ENCODE measurements at regions not wholly inside any gene's neighbourhood (a gene's known extent, or its start where the extent isn't known, plus 50 kb on each side); places are given as distances from the start of the nearest gene placed in this dataset.

DNA sequence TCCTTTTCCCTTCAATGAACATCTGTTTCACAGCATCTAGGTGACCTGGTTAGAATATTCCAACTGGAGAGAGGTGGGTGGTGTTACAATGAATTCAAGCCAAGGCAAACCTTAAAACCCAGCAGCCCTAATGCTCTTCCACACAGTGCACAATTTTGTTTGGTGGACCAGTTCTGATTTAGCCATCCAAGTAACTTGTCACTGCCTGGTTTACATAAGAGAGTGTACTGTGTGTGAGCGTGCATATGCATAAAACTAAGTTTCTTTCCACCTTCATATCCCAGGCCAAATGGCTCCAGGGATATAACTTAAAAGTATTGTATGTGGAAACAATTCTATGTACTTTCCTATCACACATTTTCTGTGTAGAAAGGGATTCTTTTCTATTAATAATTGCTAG, 200.4 kb upstream of the FAR2 start:
- no peak for TF ChIP-seq CTCF (IDR thresholded peaks at IDR 0.05)

DNA sequence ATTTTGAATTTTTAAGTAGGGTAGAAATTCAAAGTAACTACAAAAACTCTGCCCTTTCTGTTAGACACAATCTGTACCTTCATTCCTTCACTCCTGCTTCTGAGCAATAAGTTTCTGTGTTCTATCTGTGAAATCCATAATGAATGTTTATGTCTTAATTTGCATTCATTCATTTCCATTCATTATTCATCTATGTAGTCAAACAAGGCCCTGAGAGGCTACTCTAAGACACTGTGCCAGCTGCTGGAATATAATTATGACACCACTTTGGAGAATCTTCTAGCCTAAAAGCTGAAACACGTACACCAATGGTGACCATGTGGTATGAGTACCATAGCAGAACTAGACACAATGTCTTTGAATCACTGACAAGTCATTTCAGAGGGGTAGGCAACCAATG, 199.9 kb upstream of the FAR2 start:
- TF ChIP-seq CTCF (IDR thresholded peaks at IDR 0.05), result no peak

DNA sequence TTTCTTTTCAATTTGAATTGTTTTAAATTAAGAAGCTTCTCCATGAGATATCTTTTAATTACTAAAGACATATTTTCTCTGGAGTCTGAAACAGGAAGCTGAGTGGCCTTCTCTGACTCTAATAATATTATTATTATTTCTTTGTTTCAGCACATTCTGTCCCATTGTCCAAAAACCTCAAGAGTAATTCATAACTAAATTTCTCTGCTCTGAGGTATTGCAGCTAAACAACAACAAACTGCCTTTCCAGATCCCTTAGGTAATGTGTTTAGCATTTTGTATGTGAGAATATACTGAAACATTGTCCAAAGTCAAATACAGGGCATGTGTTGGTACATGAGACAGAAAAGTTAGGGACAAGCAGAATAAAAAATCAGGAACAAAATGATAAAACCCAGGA, 199.0 kb upstream of the FAR2 start:
- no peak for TF ChIP-seq CTCF (IDR thresholded peaks at IDR 0.05)

GRCh38 chr12:28951935-28952334, 197.1 kb upstream of the FAR2 start:
- no peak for TF ChIP-seq CTCF (IDR thresholded peaks at IDR 0.05)

DNA sequence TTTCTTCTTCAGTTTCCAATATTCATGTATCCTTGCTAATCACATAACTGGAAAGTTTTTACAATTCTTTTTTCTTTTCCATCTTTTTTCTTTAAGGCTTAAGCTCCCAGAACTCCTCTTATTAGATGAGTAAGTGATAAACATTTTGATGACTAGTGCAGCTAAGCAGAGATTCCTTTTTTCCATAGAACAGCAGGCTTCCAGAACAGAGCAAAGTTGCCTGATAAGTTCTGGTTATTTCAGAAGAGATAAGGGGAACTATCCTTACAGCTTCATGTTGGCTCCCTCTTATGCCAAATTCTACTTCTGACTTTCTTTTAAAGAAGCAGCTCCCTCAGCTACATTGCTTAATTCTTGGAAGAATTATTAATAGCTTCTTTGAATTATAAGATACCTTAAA, 194.7 kb upstream of the FAR2 start:
- no peak for TF ChIP-seq CTCF (IDR thresholded peaks at IDR 0.05)

GRCh38 chr12:28955491-28955890, 193.6 kb upstream of the FAR2 start:
- no peak for TF ChIP-seq CTCF (IDR thresholded peaks at IDR 0.05)

DNA sequence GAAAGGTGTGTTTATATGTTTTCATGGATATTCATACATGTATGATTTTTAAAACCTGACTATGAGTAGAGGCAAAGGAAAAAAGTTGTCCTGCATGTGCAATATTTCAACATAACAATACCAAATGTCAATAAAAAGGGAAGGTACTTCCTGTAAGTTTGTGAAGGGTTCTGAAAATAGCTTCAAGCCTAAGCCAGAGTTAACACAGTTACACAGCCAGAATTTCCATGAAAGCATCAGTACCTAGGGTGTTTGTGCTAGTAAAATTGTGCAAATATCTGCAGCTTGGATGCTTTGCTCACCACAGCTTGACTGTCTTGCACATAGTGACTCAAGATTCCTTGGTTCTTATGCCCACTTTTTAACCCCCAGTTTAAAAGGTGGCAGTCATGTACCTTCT, 193.1 kb upstream of the FAR2 start:
- no peak for TF ChIP-seq CTCF (IDR thresholded peaks at IDR 0.05)

GRCh38 chr12:28958553-28959195, 190.4 kb upstream of the FAR2 start:
- TF ChIP-seq CTCF (IDR thresholded peaks at IDR 0.05), result no peak

All from LNCAP (cell line).